Fibroblast of mammary gland (primary cell): ENCODE measurements at regions not wholly inside any gene's neighbourhood (a gene's known extent, or its start where the extent isn't known, plus 50 kb on each side); places are given as distances from the start of the nearest gene placed in this dataset.

ENCODE experiments used
- DNase-seq: peaks from one replicate; pipeline ENCODE4 v3.0.0-alpha.2; 2010; ENCODE audit warnings: low read depth
- H3K4me3 ChIP-seq: 2 replicates; pipeline ENCODE4 v1.5.1; 2011; ENCODE audit warnings: low read depth, mild to moderate bottlenecking, low read length, moderate library complexity; ENCODE audit not compliant: control insufficient read depth
- CTCF ChIP-seq: conservative IDR thresholded peaks from 2 replicates; pipeline ENCODE4 v1.5.1; 2011; ENCODE audit warnings: low read depth, low read length, inconsistent platforms; ENCODE audit not compliant: control insufficient read depth, insufficient read depth

- TF ChIP-seq CTCF, result no peak
- no peak for DNase-seq
- H3K4me3 ChIP-seq, result no peak overlapping the region
These were observed 169.6 kb downstream of the SEC14L1 start for GRCh38 chr17:77310336-77310735.

GRCh38 chr17:77311371-77311981 is 170.7 kb downstream of the SEC14L1 start:
- no peak for TF ChIP-seq CTCF

GRCh38 chr17:77312061-77312701 is 171.4 kb downstream of the SEC14L1 start:
- DNase-seq, result no peak
- H3K4me3 ChIP-seq, result no peak overlapping the region
- no peak for TF ChIP-seq CTCF

More at GRCh38 chr17:77311371-77311981, 170.7 kb downstream of the SEC14L1 start:
- H3K4me3 ChIP-seq, result no peak overlapping the region
- no peak for DNase-seq

GRCh38 chr17:77312786-77313599 is 172.2 kb downstream of the SEC14L1 start:
- no peak overlapping the region for H3K4me3 ChIP-seq
- TF ChIP-seq CTCF, result no peak
- DNase-seq, result peak; percentile 71

- no peak for DNase-seq
- H3K4me3 ChIP-seq, result no peak overlapping the region
- TF ChIP-seq CTCF, result no peak
These were observed 173.1 kb downstream of the SEC14L1 start for GRCh38 chr17:77313831-77314230.

GRCh38 chr17:77314601-77315000 is 173.8 kb downstream of the SEC14L1 start:
- DNase-seq, result no peak
- TF ChIP-seq CTCF, result no peak
- H3K4me3 ChIP-seq, result no peak overlapping the region
